Epithelial cell of esophagus (primary cell): ENCODE measurements at regions not wholly inside any gene's neighbourhood (a gene's known extent, or its start where the extent isn't known, plus 50 kb on each side); places are given as distances from the start of the nearest gene placed in this dataset.
A peak's percentile ranks its signal among the peaks of the same experiment; 100 is the strongest.

Experiments
- DNase-seq: peaks from one replicate; pipeline ENCODE4 v3.0.0; 2010; ENCODE audit warnings: low read depth
- H3K4me3 ChIP-seq: 2 replicates; pipeline ENCODE4 v1.5.1; 2011; ENCODE audit warnings: mild to moderate bottlenecking, low read length, control low read depth
- TF ChIP-seq, protein P1 (sequence below): IDR thresholded peaks from 2 replicates; pipeline ENCODE4 v1.5.1; 2011; ENCODE audit warnings: low read depth, mild to moderate bottlenecking, low read length, control low read depth, inconsistent platforms; ENCODE audit not compliant: insufficient read depth; ENCODE audit errors: missing control alignments

DNA sequence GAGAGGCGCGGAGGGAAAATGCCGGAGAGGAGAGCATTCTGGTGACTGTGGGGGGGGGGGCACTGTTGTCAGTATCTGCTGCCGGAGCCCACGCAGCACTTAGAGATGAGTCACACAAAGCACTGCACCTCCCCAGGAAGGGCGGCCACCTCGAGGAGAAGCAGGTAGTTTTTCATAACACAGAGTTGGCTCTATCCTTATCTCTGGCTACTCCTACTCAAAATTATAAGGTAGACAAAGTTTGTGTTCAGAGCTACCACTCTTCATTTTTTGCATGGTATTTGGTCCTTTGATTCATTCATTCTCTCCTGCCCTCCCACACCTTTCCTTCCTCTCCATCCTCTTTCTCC, 76.2 kb upstream of the SCOC start:
- no peak overlapping the region for H3K4me3 ChIP-seq

DNA sequence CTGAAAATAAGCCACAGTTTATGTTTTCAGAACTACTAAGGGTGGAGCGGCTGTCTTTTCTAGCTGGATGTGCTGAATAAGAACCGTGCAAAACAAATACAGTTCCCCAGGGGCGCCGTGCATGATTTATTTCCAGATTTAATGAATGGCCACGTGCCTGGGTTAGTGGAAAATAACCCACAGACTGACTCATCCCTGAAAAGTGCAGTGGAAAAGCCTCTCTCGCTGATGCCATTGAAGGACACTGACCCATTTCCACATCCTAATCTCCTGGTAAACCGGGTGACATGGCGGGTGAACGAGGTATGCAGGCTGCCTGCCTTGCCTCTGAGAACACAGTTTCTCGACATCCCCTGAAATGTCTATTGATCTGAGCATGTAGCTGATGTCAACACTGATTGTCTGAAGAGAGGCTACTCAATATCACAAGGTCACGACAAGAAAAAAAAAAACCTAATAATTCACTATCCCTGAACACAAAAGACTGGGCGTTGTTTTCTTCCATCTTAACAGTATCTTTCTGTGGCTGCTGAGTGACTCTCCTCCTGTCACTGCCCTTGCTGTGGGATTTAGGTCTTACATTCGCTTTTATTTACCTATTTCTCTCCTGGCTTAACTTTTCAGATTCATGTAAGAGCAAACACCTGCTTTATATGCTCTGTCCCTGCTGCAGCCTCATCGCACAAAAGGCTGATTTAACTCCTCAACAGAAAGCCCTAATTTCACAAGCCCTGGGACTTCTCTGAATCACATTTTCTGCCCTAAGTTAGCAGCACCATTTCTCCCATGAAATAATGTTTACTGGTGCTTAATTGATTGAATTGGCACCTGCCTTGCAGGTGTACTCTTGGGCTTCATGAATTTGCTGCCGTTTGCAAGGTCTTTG, 76.9 kb upstream of the SCOC start:
- TF ChIP-seq, protein P1, sequence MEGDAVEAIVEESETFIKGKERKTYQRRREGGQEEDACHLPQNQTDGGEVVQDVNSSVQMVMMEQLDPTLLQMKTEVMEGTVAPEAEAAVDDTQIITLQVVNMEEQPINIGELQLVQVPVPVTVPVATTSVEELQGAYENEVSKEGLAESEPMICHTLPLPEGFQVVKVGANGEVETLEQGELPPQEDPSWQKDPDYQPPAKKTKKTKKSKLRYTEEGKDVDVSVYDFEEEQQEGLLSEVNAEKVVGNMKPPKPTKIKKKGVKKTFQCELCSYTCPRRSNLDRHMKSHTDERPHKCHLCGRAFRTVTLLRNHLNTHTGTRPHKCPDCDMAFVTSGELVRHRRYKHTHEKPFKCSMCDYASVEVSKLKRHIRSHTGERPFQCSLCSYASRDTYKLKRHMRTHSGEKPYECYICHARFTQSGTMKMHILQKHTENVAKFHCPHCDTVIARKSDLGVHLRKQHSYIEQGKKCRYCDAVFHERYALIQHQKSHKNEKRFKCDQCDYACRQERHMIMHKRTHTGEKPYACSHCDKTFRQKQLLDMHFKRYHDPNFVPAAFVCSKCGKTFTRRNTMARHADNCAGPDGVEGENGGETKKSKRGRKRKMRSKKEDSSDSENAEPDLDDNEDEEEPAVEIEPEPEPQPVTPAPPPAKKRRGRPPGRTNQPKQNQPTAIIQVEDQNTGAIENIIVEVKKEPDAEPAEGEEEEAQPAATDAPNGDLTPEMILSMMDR, result no peak
- H3K4me3 ChIP-seq, result no peak overlapping the region
- DNase-seq, result peak; percentile 63

More for the DNA sequence above, 76.2 kb upstream of the SCOC start:
- peak; percentile 74 for DNase-seq
- TF ChIP-seq, protein P1, result no peak

DNA sequence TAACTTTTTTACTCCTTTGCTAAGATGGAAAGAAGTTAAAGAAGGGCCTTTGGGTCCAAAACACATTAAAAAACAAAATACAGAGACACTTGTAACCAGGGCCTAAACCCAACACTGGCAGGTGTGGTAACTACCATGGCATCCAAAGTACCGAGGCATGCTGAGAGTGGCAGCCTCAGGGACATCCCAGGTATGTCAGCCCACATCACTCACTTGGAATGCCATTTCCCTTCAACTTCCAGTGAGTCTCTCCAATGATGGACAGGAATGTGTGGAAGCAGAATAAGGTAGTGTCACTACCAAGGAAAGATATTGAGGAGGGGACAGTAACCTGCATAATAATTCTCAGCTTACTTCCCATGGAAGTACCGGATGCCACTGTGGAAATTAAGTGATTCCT, 79.5 kb upstream of the SCOC start:
- no peak overlapping the region for H3K4me3 ChIP-seq
- TF ChIP-seq, protein P1, result no peak
- DNase-seq, result no peak

DNA sequence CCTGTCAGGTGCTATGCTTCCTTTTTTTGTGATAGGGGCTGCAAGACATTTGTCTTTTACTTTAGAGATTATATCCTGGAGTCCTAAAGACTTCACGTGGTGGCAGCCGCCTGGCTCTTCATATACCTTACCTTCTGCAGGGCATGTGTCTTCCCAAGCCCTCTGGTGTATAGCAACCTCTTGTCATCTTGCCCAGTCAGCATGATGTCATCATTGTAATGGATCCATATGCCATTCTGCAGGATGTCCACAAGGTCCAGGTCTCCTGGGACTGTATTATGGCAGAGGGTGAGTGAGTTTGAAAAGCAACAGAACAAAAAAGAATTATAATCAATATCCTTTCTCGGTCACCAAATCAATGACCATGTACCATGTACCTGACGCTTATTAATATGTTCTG, 82.2 kb upstream of the SCOC start:
- H3K4me3 ChIP-seq, result no peak overlapping the region
- TF ChIP-seq, protein P1, result no peak
- DNase-seq, result peak; percentile 49

DNA sequence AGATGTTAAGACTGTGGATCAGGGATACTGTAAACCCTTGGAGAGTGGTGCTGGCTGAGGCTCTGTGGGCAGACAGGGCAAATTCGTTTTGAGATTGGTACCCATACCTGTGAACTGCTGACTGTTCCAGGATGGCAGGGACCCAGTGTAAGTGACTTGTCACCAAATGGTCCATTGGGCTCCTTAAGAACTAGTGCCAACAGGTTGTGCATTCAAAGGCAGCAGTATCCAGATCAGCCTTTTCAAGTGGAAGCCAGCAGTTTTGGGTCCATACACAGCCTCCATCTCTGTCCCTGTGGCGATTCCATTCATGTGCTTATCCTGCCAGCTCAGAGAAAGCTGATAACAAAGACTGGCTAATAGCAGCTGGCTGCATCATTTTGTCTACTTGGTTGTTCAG, 84.0 kb upstream of the SCOC start:
- no peak overlapping the region for H3K4me3 ChIP-seq
- no peak for DNase-seq
- TF ChIP-seq, protein P1, result no peak

DNA sequence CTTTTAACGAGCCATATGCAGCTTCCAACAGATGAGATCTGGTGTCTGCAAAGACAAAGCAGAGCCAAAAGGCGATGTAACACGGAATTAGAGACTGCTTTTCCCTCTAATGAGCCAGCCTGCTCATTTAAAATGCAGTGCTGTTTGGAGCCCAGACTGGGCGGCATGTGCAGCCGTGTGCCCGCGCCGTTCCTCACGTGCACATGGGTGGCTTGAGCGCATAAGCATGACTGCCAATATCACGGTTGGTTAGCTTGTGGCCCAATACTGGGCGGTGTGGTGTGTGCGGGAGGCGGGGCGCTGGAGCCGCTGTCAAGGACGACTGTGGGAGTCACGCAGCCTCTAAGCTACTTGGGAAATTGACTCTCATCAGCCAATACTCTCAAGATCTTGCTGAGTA, 87.0 kb upstream of the SCOC start:
- DNase-seq, result no peak
- H3K4me3 ChIP-seq, result no peak overlapping the region
- TF ChIP-seq, protein P1, result no peak

DNA sequence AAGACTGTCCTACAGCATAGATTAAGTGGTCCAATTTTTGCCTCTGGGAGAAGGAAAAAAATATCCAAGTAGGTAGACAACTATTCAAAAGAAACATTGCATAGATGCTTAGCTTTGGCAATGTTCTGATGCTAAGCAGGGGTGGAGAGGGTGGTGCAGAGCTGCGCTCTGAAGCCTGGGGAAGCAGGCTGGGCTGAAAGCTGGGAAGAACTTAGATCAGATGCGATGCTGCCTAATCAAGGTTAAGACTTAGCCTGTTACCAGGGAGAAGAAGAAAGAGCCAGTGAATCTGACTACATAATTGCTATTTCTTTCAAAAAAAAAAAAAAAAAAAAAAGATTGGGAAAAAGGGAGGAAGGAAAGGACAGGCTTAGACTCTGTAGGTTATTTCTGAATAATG, 89.0 kb upstream of the SCOC start:
- TF ChIP-seq, protein P1, result no peak
- DNase-seq, result no peak
- H3K4me3 ChIP-seq, result no peak overlapping the region
